Activated CD8-positive, alpha-beta T cell treated with anti-CD3 and anti-CD28 coated beads, Interleukin-2, amount 10 ng/mL, durations not matched to agents 7 days and 5 days (primary cell): ENCODE measurements at regions not wholly inside any gene's neighbourhood (a gene's known extent, or its start where the extent isn't known, plus 50 kb on each side); places are given as distances from the start of the nearest gene placed in this dataset.

Experiments used
- ATAC-seq: fragments of 150-1000 bp; cut with Tn5 transposase; one replicate; pipeline ENCODE4 v1.10.0; 2021; ENCODE audit warnings: moderate library complexity
- CTCF ChIA-PET: fragments of 350-600 bp; sonication (Branson Sonifier 250); formaldehyde crosslinking; loops from one replicate; lab custom pipeline; 2021; ENCODE audit warnings: antibody characterized with exemption; lab: Charles Lee
- POLR2A ChIA-PET: fragments of 350-600 bp; sonication (Branson Sonifier 250); formaldehyde crosslinking; loops from one replicate; lab custom pipeline; 2021; ENCODE audit warnings: antibody characterized with exemption; lab: Charles Lee
- DNase-seq: peaks from one replicate; pipeline ENCODE4 v3.0.0-alpha.2; 2020
- H3K27ac Mint-ChIP-seq: one replicate; pipeline ENCODE4 v1.8.0; 2021; ENCODE audit warnings: mild to moderate bottlenecking, mixed read lengths
- H3K27me3 Mint-ChIP-seq: one replicate; pipeline ENCODE4 v1.8.0; 2021; ENCODE audit warnings: low read depth, mixed read lengths
- H3K36me3 Mint-ChIP-seq: one replicate; pipeline ENCODE4 v1.8.0; 2021; ENCODE audit warnings: low read depth, mixed read lengths
- H3K4me1 Mint-ChIP-seq: one replicate; pipeline ENCODE4 v1.8.0; 2021; ENCODE audit warnings: low read depth, mixed read lengths
- H3K4me3 Mint-ChIP-seq: one replicate; pipeline ENCODE4 v1.8.0; 2021; ENCODE audit warnings: mild to moderate bottlenecking, mixed read lengths
- H3K9me3 Mint-ChIP-seq: one replicate; pipeline ENCODE4 v1.8.0; 2022; ENCODE audit warnings: mixed read lengths; ENCODE audit not compliant: insufficient read depth

- Mint-ChIP-seq H3K4me1 (no peaks in the 10 kb centered on the region), H3K4me3 (no peak overlapping the region), H3K27ac (no peak overlapping the region), H3K9me3 (no peaks in the 10 kb centered on the region), H3K36me3 (no peaks in the 10 kb centered on the region), H3K27me3 (peaks cover 26% of the 10 kb centered on the region)
- DNase-seq (no peak), ATAC-seq (no peak)
- ChIA-PET CTCF (interaction anchor here (2.0 to 4.5 kb wide), 2 partner anchors 15 to 116 kb away, joined by 9 to 31 read pairs; no protein-coding TSS in a partner anchor), POLR2A (interaction anchor here (0.7 kb wide), 1 partner anchor 478 kb away, joined by 3 read pairs; no protein-coding TSS in a partner anchor)
Observed at GRCh38 chr5:133753856-133754255, 141.5 kb upstream of the FSTL4 start.

- DNase-seq (no peak), ATAC-seq (no peak)
- no peaks in the 10 kb centered on the region for H3K36me3 Mint-ChIP-seq
- no peaks in the 10 kb centered on the region for H3K4me1 Mint-ChIP-seq
- CTCF ChIA-PET: interaction anchor here (1.4 kb wide), 1 partner anchor 117 kb away, joined by 4 read pairs; no protein-coding TSS in a partner anchor
- no peak overlapping the region for H3K4me3 Mint-ChIP-seq
- POLR2A ChIA-PET: no interaction called here
- no peaks in the 10 kb centered on the region for H3K9me3 Mint-ChIP-seq
- H3K27ac Mint-ChIP-seq: no peak overlapping the region
- peaks cover 18% of the 10 kb centered on the region for H3K27me3 Mint-ChIP-seq
Observed at GRCh38 chr5:133751846-133752245, 139.5 kb upstream of the FSTL4 start.

- no peak for ATAC-seq
- Mint-ChIP-seq H3K4me3 (no peak overlapping the region), H3K4me1 (no peaks in the 10 kb centered on the region), H3K36me3 (no peaks in the 10 kb centered on the region), H3K27me3 (peaks cover 15% of the 10 kb centered on the region), H3K9me3 (no peaks in the 10 kb centered on the region), H3K27ac (no peak overlapping the region)
- ChIA-PET CTCF (no interaction called here), POLR2A (no interaction called here)
- DNase-seq: no peak
Observed at GRCh38 chr5:133751421-133751820, 139.1 kb upstream of the FSTL4 start.

- H3K4me3 Mint-ChIP-seq: no peak overlapping the region
- peaks cover 12% of the 10 kb centered on the region for H3K27me3 Mint-ChIP-seq
- no peak overlapping the region for H3K27ac Mint-ChIP-seq
- no peaks in the 10 kb centered on the region for H3K9me3 Mint-ChIP-seq
- ATAC-seq (no peak), DNase-seq (no peak)
- ChIA-PET POLR2A (no interaction called here), CTCF (no interaction called here)
- no peaks in the 10 kb centered on the region for H3K36me3 Mint-ChIP-seq
- H3K4me1 Mint-ChIP-seq: no peaks in the 10 kb centered on the region
Observed at GRCh38 chr5:133750856-133751255, 138.5 kb upstream of the FSTL4 start.

- CTCF ChIA-PET: no interaction called here
- Mint-ChIP-seq H3K9me3 (no peaks in the 10 kb centered on the region), H3K27ac (no peak overlapping the region), H3K36me3 (no peaks in the 10 kb centered on the region), H3K4me1 (no peaks in the 10 kb centered on the region), H3K27me3 (peaks cover 9% of the 10 kb centered on the region), H3K4me3 (no peak overlapping the region)
- no peak for DNase-seq
- POLR2A ChIA-PET: no interaction called here
- ATAC-seq: no peak
Observed at GRCh38 chr5:133750356-133750755, 138.0 kb upstream of the FSTL4 start.

- Mint-ChIP-seq H3K27ac (no peak overlapping the region), H3K4me1 (no peaks in the 10 kb centered on the region), H3K4me3 (no peak overlapping the region), H3K9me3 (no peaks in the 10 kb centered on the region), H3K36me3 (no peaks in the 10 kb centered on the region), H3K27me3 (peaks cover 2% of the 10 kb centered on the region)
- ChIA-PET POLR2A (no interaction called here), CTCF (no interaction called here)
- ATAC-seq: no peak
- no peak for DNase-seq
Observed at GRCh38 chr5:133749331-133749985, 137.1 kb upstream of the FSTL4 start.

- Mint-ChIP-seq H3K4me3 (no peak overlapping the region), H3K27me3 (peaks cover 13% of the 10 kb centered on the region), H3K9me3 (no peaks in the 10 kb centered on the region), H3K27ac (no peak overlapping the region), H3K36me3 (no peaks in the 10 kb centered on the region), H3K4me1 (no peaks in the 10 kb centered on the region)
- DNase-seq (peak; percentile 39), ATAC-seq (no peak)
- ChIA-PET CTCF (interaction anchor here (0.6 to 1.7 kb wide), 4 partner anchors 8 to 122 kb away, joined by 3 to 8 read pairs (median 3); no protein-coding TSS in a partner anchor), POLR2A (interaction anchor here (0.6 kb wide), 1 partner anchor 696 kb away, joined by 3 read pairs; no protein-coding TSS in a partner anchor)
Observed at GRCh38 chr5:133746834-133747233, 134.5 kb upstream of the FSTL4 start.

- CTCF ChIA-PET: no interaction called here
- no peak for ATAC-seq
- DNase-seq: no peak
Observed at GRCh38 chr5:133744960-133745308, 132.6 kb upstream of the FSTL4 start.

GRCh38 chr5:133744051-133744959, 132.0 kb upstream of the FSTL4 start:
- DNase-seq: no peak

More at GRCh38 chr5:133744960-133745308, 132.6 kb upstream of the FSTL4 start:
- Mint-ChIP-seq H3K27ac (no peak overlapping the region), H3K4me1 (no peaks in the 10 kb centered on the region), H3K27me3 (peaks cover 13% of the 10 kb centered on the region), H3K36me3 (no peaks in the 10 kb centered on the region), H3K4me3 (no peak overlapping the region), H3K9me3 (no peaks in the 10 kb centered on the region)
- POLR2A ChIA-PET: no interaction called here

GRCh38 chr5:133742431-133742988, 130.2 kb upstream of the FSTL4 start:
- ChIA-PET POLR2A (interaction anchor here (0.6 kb wide), 1 partner anchor 41 kb away, joined by 3 read pairs; no protein-coding TSS in a partner anchor), CTCF (no interaction called here)
- DNase-seq: no peak
- no peaks in the 10 kb centered on the region for H3K36me3 Mint-ChIP-seq
- no peak for ATAC-seq
- no peak overlapping the region for H3K27ac Mint-ChIP-seq
- H3K27me3 Mint-ChIP-seq: peaks cover 13% of the 10 kb centered on the region
- H3K4me1 Mint-ChIP-seq: peaks cover 3% of the 10 kb centered on the region
- H3K9me3 Mint-ChIP-seq: no peaks in the 10 kb centered on the region
- no peak overlapping the region for H3K4me3 Mint-ChIP-seq

More at GRCh38 chr5:133744051-133744959, 132.0 kb upstream of the FSTL4 start:
- ATAC-seq: no peak
- Mint-ChIP-seq H3K4me3 (no peak overlapping the region), H3K36me3 (no peaks in the 10 kb centered on the region), H3K27ac (no peak overlapping the region), H3K9me3 (no peaks in the 10 kb centered on the region), H3K27me3 (peaks cover 13% of the 10 kb centered on the region), H3K4me1 (no peaks in the 10 kb centered on the region)
- ChIA-PET POLR2A (interaction anchor here (0.6 kb wide), 1 partner anchor 8 kb away, joined by 5 read pairs; no protein-coding TSS in a partner anchor), CTCF (interaction anchor here (1.1 kb wide), 1 partner anchor 11 kb away, joined by 4 read pairs; no protein-coding TSS in a partner anchor)

GRCh38 chr5:133741818-133742355, 129.5 kb upstream of the FSTL4 start:
- no peaks in the 10 kb centered on the region for H3K36me3 Mint-ChIP-seq
- POLR2A ChIA-PET: interaction anchor here (0.6 kb wide), 1 partner anchor 42 kb away, joined by 3 read pairs; no protein-coding TSS in a partner anchor
- no peaks in the 10 kb centered on the region for H3K9me3 Mint-ChIP-seq

More at GRCh38 chr5:133741818-133742355, 129.5 kb upstream of the FSTL4 start:
- CTCF ChIA-PET: no interaction called here
- Mint-ChIP-seq H3K4me3 (no peak overlapping the region), H3K4me1 (peaks cover 3% of the 10 kb centered on the region), H3K27me3 (peaks cover 13% of the 10 kb centered on the region), H3K27ac (no peak overlapping the region)
- ATAC-seq (no peak), DNase-seq (no peak)
